ENCODE measurements at regions not wholly inside any gene's neighbourhood (a gene's known extent, or its start where the extent isn't known, plus 50 kb on each side); places are given as distances from the start of the nearest gene placed in this dataset.

- Histone ChIP-seq H3K79me2 (ENCODE audit: insufficient read depth, low read length) (no peaks in the 10 kb centered on the region), H3K27ac (ENCODE audit: extremely low read length, insufficient read depth, low read length) (no peak overlapping the region), H2AFZ (ENCODE audit: low read length) (no peak overlapping the region), H4K20me1 (ENCODE audit: insufficient read depth, low read length) (no peaks in the 10 kb centered on the region), H3K4me1 (ENCODE audit: insufficient read depth, low read length) (peaks cover 16% of the 10 kb centered on the region; the same call in 1 of the 2 replicates), H3K9ac (ENCODE audit: insufficient read depth, low read depth, low read length) (no peak overlapping the region), H3K4me3 (replicated peaks in 1 of 3; ENCODE audit: insufficient read depth in 1 of 3, low read depth in 2 of 3, low read length in 3 of 3) (no peak overlapping the region), H3K27me3 (ENCODE audit: control insufficient read depth in 1 of 2, insufficient read depth in 2 of 2, low read length in 2 of 2) (no peaks in the 10 kb centered on the region), H3K36me3 (replicated peaks in 1 of 2; ENCODE audit: control insufficient read depth in 1 of 2, insufficient read depth in 2 of 2, low read length in 2 of 2) (no peaks in the 10 kb centered on the region), H3K4me2 (ENCODE audit: low read depth, low read length) (no peak overlapping the region), H3K9me3 (ENCODE audit: low read length) (peaks cover 69% of the 10 kb centered on the region)
- ATAC-seq (no peak), DNase-seq (ENCODE audit: low spot score) (no peak), FAIRE-seq (no peak)
- intact Hi-C loops (cut with micrococcal nuclease; ENCODE audit: unreplicated experiment) (no loop called here), in situ Hi-C loops (cut with HindIII; ENCODE audit: extremely low pct_ligation_motif_present, low pct_unique_long_range_greater_than_20kb) (no loop called here)
- 54% methylated on average over 2 of the region's 2 CpGs for WGBS (ENCODE audit: low lambda C conversion rate)
- CTCF ChIA-PET (ENCODE audit: low intra/inter-chr PET ratio, low total read pairs) = no interaction called here
- no peak for TF ChIP-seq PHF5A (CRISPR knock-in tag; IDR thresholded peaks at IDR 0.05; ENCODE audit: low read depth, unreplicated experiment)
- TF ChIP-seq HNRNPK (IDR thresholded peaks at IDR 0.05; ENCODE audit: low read depth, low read length, poor library complexity, severe bottlenecking) = no peak
- no peak for TF ChIP-seq RARA (CRISPR knock-in tag; IDR thresholded peaks at IDR 0.05)
- no peak for TF ChIP-seq U2AF1 (optimal IDR thresholded peaks at IDR 0.05; ENCODE audit: low read depth, low read length)
- TF ChIP-seq ZNF879 (CRISPR knock-in tag; IDR thresholded peaks at IDR 0.05) = no peak
- no peak for TF ChIP-seq ELF3 (CRISPR knock-in tag; IDR thresholded peaks at IDR 0.05)
- TF ChIP-seq SIN3B (IDR thresholded peaks at IDR 0.05; ENCODE audit: low read length) = no peak
- no peak for TF ChIP-seq RAD51 (IDR thresholded peaks at IDR 0.05; ENCODE audit: borderline replicate concordance)
- TF ChIP-seq SNAI1 (CRISPR knock-in tag; IDR thresholded peaks at IDR 0.05; ENCODE audit: borderline replicate concordance) = no peak
- no peak for TF ChIP-seq ZSCAN20 (CRISPR knock-in tag; IDR thresholded peaks at IDR 0.05; ENCODE audit: borderline replicate concordance)
- TF ChIP-seq MED13 (CRISPR knock-in tag; IDR thresholded peaks at IDR 0.05) = no peak
- TF ChIP-seq ZNF441 (CRISPR knock-in tag; IDR thresholded peaks at IDR 0.05; ENCODE audit: borderline replicate concordance) = no peak
- TF ChIP-seq ZNF275 (CRISPR knock-in tag; IDR thresholded peaks at IDR 0.05; ENCODE audit: borderline replicate concordance) = no peak
- TF ChIP-seq, protein P1, sequence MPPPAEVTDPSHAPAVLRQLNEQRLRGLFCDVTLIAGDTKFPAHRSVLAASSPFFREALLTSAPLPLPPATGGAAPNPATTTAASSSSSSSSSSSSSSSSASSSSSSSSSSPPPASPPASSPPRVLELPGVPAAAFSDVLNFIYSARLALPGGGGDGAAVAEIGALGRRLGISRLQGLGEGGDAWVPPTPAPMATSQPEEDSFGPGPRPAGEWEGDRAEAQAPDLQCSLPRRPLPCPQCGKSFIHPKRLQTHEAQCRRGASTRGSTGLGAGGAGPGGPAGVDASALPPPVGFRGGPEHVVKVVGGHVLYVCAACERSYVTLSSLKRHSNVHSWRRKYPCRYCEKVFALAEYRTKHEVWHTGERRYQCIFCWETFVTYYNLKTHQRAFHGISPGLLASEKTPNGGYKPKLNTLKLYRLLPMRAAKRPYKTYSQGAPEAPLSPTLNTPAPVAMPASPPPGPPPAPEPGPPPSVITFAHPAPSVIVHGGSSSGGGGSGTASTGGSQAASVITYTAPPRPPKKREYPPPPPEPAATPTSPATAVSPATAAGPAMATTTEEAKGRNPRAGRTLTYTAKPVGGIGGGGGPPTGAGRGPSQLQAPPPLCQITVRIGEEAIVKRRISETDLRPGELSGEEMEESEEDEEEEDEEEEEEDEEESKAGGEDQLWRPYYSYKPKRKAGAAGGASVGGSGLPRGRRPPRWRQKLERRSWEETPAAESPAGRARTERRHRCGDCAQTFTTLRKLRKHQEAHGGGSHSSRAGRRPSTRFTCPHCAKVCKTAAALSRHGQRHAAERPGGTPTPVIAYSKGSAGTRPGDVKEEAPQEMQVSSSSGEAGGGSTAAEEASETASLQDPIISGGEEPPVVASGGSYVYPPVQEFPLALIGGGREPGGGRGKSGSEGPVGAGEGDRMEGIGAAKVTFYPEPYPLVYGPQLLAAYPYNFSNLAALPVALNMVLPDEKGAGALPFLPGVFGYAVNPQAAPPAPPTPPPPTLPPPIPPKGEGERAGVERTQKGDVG (CRISPR knock-in tag; IDR thresholded peaks at IDR 0.05; ENCODE audit: borderline replicate concordance) = no peak
- no peak for TF ChIP-seq ZNF713 (CRISPR knock-in tag; IDR thresholded peaks at IDR 0.05)
- TF ChIP-seq BCL3 (CRISPR knock-in tag; IDR thresholded peaks at IDR 0.05) = no peak
- TF ChIP-seq SIN3A (IDR thresholded peaks at IDR 0.05; ENCODE audit: borderline replicate concordance, low read depth, low read length) = no peak
- no peak for TF ChIP-seq ZBTB43 (CRISPR knock-in tag; conservative IDR thresholded peaks at IDR 0.05)
- BruUV-seq (replicated peaks) = no TSS peak
- POLR2A ChIA-PET = no interaction called here
Measured at GRCh38 chr2:13539296-13539695, 822.6 kb downstream of the TRIB2 start.

Data from HepG2 (cell line).